ENCODE measurements at regions not wholly inside any gene's neighbourhood (a gene's known extent, or its start where the extent isn't known, plus 50 kb on each side); places are given as distances from the start of the nearest gene placed in this dataset.

- H3K27me3 Mint-ChIP-seq (ENCODE audit: insufficient read depth, unreplicated experiment): no peaks in the 10 kb centered on the region
- BruUV-seq (replicated peaks): no TSS peak
- H3K4me3 Mint-ChIP-seq (ENCODE audit: unreplicated experiment): no peak overlapping the region
- intact Hi-C loops (cut with micrococcal nuclease; ENCODE audit: unreplicated experiment): no loop called here
- DNase-seq: no peak
- peaks cover 6% of the 10 kb centered on the region for H3K36me3 Mint-ChIP-seq (ENCODE audit: insufficient read depth, unreplicated experiment)
- ChIA-PET CTCF (interaction anchor here (1.2 kb wide), 1 partner anchor 127 kb away, joined by 4 read pairs; no protein-coding TSS in a partner anchor), POLR2A (no interaction called here)
- Histone ChIP-seq H3K27me3 (replicated peaks; ENCODE audit: control insufficient read depth, insufficient read depth, low read length) (no peaks in the 10 kb centered on the region), H3K4me1 (peaks cover 19% of the 10 kb centered on the region), H3K4me3 (ENCODE audit: low read depth, low read length) (no peak overlapping the region), H3K9me3 (no peaks in the 10 kb centered on the region), H3K36me3 (ENCODE audit: control insufficient read depth, insufficient read depth, low read length) (no peaks in the 10 kb centered on the region)
- TF ChIP-seq CTCF (IDR thresholded peaks at IDR 0.05; ENCODE audit: insufficient read depth in 1 of 2, low read depth in 1 of 2, low read length in 1 of 2, severe bottlenecking in 1 of 2, unreplicated experiment in 1 of 2): no peak
- no peak overlapping the region for H3K27ac Mint-ChIP-seq (ENCODE audit: unreplicated experiment)
- peaks cover 12% of the 10 kb centered on the region for H3K4me1 Mint-ChIP-seq (ENCODE audit: low read depth, unreplicated experiment)
- no peaks in the 10 kb centered on the region for H3K9me3 Mint-ChIP-seq (ENCODE audit: unreplicated experiment)
These were observed 126.4 kb upstream of the E2F8 start for GRCh38 chr11:19366992-19367709.

DNA sequence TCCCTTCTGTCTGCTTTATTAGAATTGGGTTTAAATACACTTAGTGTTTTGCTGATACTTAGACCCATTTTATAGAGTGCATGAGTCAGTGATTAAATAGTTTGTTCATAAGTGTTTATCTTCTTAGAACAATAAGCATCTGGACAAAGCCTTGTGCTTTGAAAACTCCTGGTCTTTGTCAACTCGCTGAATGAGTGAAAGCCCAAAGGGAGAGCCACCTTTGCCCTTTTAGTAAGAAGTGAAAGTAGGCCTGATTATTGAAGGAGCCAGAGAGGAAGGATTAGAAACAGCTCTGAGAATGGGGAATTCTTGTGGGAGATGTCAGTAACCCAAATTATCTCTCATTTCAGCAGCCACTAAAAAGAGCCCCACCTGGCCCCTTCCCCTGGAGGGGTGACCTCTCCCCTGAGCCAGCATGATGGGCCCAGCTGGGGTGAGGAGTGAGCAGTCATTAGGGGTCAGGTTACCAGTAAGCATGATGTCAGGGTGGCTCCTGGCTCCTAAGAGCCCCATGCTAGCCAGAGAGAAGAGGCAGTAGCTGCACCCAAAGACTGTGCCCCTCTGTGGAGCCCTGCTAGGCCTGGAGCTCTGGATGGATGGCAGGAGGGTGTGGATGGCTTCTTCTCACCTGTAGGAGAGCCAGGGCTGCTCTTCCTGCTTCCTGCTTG, 125.1 kb upstream of the E2F8 start:
- Histone ChIP-seq H3K4me1 (peaks cover 15% of the 10 kb centered on the region), H3K9me3 (no peaks in the 10 kb centered on the region), H3K27me3 (replicated peaks; ENCODE audit: control insufficient read depth, insufficient read depth, low read length) (no peaks in the 10 kb centered on the region), H3K4me3 (ENCODE audit: low read depth, low read length) (no peak overlapping the region), H3K36me3 (ENCODE audit: control insufficient read depth, insufficient read depth, low read length) (no peaks in the 10 kb centered on the region)
- no peak for DNase-seq
- intact Hi-C loops (cut with micrococcal nuclease; ENCODE audit: unreplicated experiment): no loop called here
- no peak for TF ChIP-seq CTCF (IDR thresholded peaks at IDR 0.05; ENCODE audit: insufficient read depth in 1 of 2, low read depth in 1 of 2, low read length in 1 of 2, severe bottlenecking in 1 of 2, unreplicated experiment in 1 of 2)
- ChIA-PET CTCF (no interaction called here), POLR2A (no interaction called here)
- no TSS peak for BruUV-seq (replicated peaks)
- H3K36me3 Mint-ChIP-seq (ENCODE audit: insufficient read depth, unreplicated experiment): peaks cover 6% of the 10 kb centered on the region
- H3K27ac Mint-ChIP-seq (ENCODE audit: unreplicated experiment): no peak overlapping the region
- no peaks in the 10 kb centered on the region for H3K9me3 Mint-ChIP-seq (ENCODE audit: unreplicated experiment)
- H3K4me3 Mint-ChIP-seq (ENCODE audit: unreplicated experiment): no peak overlapping the region
- no peaks in the 10 kb centered on the region for H3K27me3 Mint-ChIP-seq (ENCODE audit: insufficient read depth, unreplicated experiment)
- H3K4me1 Mint-ChIP-seq (ENCODE audit: low read depth, unreplicated experiment): peaks cover 12% of the 10 kb centered on the region

DNA sequence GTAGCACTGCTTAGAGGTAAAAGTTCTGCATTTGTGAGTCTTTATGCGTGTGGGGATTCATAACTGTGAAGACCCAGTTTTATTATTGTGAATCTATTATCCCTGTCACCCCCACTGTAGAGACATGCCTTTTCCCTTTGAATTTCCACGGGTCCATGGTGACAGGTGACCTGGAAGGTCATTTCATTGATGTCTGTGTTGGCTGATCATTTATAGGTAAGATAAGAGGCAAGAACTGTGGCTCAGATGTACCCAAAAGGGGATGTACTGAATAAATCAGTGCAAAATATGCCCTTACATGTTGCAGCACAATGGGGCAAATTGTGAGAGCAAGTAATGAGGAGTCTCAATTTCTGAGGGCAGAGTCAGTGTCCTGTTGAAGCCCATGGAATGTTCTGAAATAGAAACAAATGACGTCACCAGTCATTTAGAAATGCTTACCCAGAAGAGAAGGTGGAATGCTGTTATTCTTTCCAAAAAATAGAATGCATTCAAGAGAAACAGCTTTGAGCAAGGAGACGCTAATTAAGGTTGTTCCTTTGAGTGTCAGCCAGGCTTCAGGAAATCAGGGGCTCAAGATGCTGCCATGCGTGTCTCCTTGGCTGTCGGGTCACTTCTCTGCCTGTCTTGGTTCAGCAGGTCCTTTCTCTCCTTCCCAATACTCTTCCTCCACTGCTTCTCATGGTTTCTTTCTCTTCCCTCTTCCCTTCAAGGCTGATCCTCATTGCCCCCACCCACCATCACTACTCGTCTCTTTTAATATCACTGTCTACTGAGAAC, 118.7 kb upstream of the E2F8 start:
- Histone ChIP-seq H3K36me3 (ENCODE audit: control insufficient read depth, insufficient read depth, low read length) (no peaks in the 10 kb centered on the region), H3K4me1 (no peaks in the 10 kb centered on the region; the same call in 1 of the 2 replicates), H3K27me3 (replicated peaks; ENCODE audit: control insufficient read depth, insufficient read depth, low read length) (no peaks in the 10 kb centered on the region), H3K9me3 (no peaks in the 10 kb centered on the region), H3K4me3 (ENCODE audit: low read depth, low read length) (no peak overlapping the region)
- no peaks in the 10 kb centered on the region for H3K36me3 Mint-ChIP-seq (ENCODE audit: insufficient read depth, unreplicated experiment)
- H3K27ac Mint-ChIP-seq (ENCODE audit: unreplicated experiment): no peak overlapping the region
- ChIA-PET POLR2A (no interaction called here), CTCF (no interaction called here)
- H3K4me3 Mint-ChIP-seq (ENCODE audit: unreplicated experiment): no peak overlapping the region
- no peaks in the 10 kb centered on the region for H3K9me3 Mint-ChIP-seq (ENCODE audit: unreplicated experiment)
- BruUV-seq (replicated peaks): no TSS peak
- intact Hi-C loops (cut with micrococcal nuclease; ENCODE audit: unreplicated experiment): no loop called here
- DNase-seq: no peak
- no peaks in the 10 kb centered on the region for H3K4me1 Mint-ChIP-seq (ENCODE audit: low read depth, unreplicated experiment)
- TF ChIP-seq CTCF (IDR thresholded peaks at IDR 0.05; ENCODE audit: insufficient read depth in 1 of 2, low read depth in 1 of 2, low read length in 1 of 2, severe bottlenecking in 1 of 2, unreplicated experiment in 1 of 2): no peak
- H3K27me3 Mint-ChIP-seq (ENCODE audit: insufficient read depth, unreplicated experiment): no peaks in the 10 kb centered on the region

All from Caco-2 (cell line).